GM12865 (cell line): ENCODE measurements at regions not wholly inside any gene's neighbourhood (a gene's known extent, or its start where the extent isn't known, plus 50 kb on each side); places are given as distances from the start of the nearest gene placed in this dataset.

Experiments
- DNase-seq: peaks from one replicate; pipeline ENCODE4 v3.0.0; 2010; ENCODE audit warnings: low read depth
- H3K4me3 ChIP-seq: 2 replicates; pipeline ENCODE4 v1.5.1; 2011; ENCODE audit warnings: mild to moderate bottlenecking, low read depth, low read length, control low read depth
- CTCF ChIP-seq: IDR thresholded peaks from 2 replicates; pipeline ENCODE4 v1.5.1; 2011; ENCODE audit warnings: low read length, control low read depth, low read depth, inconsistent platforms; ENCODE audit not compliant: insufficient read depth; ENCODE audit errors: missing control alignments

GRCh38 chr4:54427826-54428225 is 198.7 kb downstream of the PDGFRA start:
- no peak for TF ChIP-seq CTCF
- DNase-seq, result peak; percentile 38
- H3K4me3 ChIP-seq, result no peak overlapping the region

GRCh38 chr4:54428940-54429339 is 199.8 kb downstream of the PDGFRA start:
- TF ChIP-seq CTCF, result no peak
- DNase-seq, result no peak
- no peak overlapping the region for H3K4me3 ChIP-seq

- peak; percentile 53 for TF ChIP-seq CTCF
- peak; percentile 50 for DNase-seq
- no peak overlapping the region for H3K4me3 ChIP-seq
Measured at GRCh38 chr4:54433686-54434085, 204.6 kb downstream of the PDGFRA start.

GRCh38 chr4:54439831-54440243 is 210.7 kb downstream of the PDGFRA start:
- TF ChIP-seq CTCF, result no peak
- H3K4me3 ChIP-seq, result no peak overlapping the region

GRCh38 chr4:54440394-54441136 is 211.5 kb downstream of the PDGFRA start:
- DNase-seq, result peak; percentile 34
- H3K4me3 ChIP-seq, result no peak overlapping the region
- peak; percentile 44 for TF ChIP-seq CTCF

More at GRCh38 chr4:54439831-54440243, 210.7 kb downstream of the PDGFRA start:
- peak; percentile 9 for DNase-seq

- TF ChIP-seq CTCF, result no peak
- no peak for DNase-seq
- H3K4me3 ChIP-seq, result no peak overlapping the region
Measured at GRCh38 chr4:54445866-54446265, 211.9 kb upstream of the KIT start.

GRCh38 chr4:54446581-54446980 is 211.2 kb upstream of the KIT start:
- no peak overlapping the region for H3K4me3 ChIP-seq
- DNase-seq, result no peak
- no peak for TF ChIP-seq CTCF
